Gastrocnemius medialis (tissue), 4 donors: ENCODE measurements at regions not wholly inside any gene's neighbourhood (a gene's known extent, or its start where the extent isn't known, plus 50 kb on each side); places are given as distances from the start of the nearest gene placed in this dataset.
"Not testable (repeated sequence)": the region's sequence is repeated elsewhere in the genome, so short reads cannot be mapped to it uniquely, and the experiment has no call there.

Experiments used
- CTCF ChIP-seq, 5 experiments: fragments of 450-650 bp in 3 of 5; fragments of 200-600 bp in 2 of 5; sonication (generic) in 2 of 5; IDR thresholded peaks in 4 of 5; conservative IDR thresholded peaks in 1 of 5; 1 replicate in 4 of 5; 2 replicates in 1 of 5; pipeline ENCODE4 v1.5.1; 2016 to 2019; ENCODE audit warnings: antibody characterized with exemption in 5 of 5, mild to moderate bottlenecking in 3 of 5, moderate library complexity in 3 of 5
- POLR2A ChIP-seq, 2 donors: fragments of 450-650 bp; IDR thresholded peaks; one replicate each; pipeline ENCODE4 v1.6.1; 2017; ENCODE audit warnings: antibody characterized with exemption in 2 of 2, mild to moderate bottlenecking in 2 of 2, moderate library complexity in 2 of 2

- TF ChIP-seq CTCF (IDR thresholded peaks at IDR 0.05 in 4 of 5, conservative IDR thresholded peaks at IDR 0.05 in 1 of 5); POLR2A (IDR thresholded peaks at IDR 0.05): not testable (repeated sequence)
Observed at GRCh38 chr22:22056809-22057594, 74.4 kb upstream of the TOP3B start.
